Cardiac muscle cell (in vitro differentiated cells and primary cell): ENCODE measurements at regions not wholly inside any gene's neighbourhood (a gene's known extent, or its start where the extent isn't known, plus 50 kb on each side); places are given as distances from the start of the nearest gene placed in this dataset.

Experiments used
- DNase-seq, 2 donors: peaks; one replicate each; pipeline versions ENCODE4 v3.0.0 to v3.0.0-alpha.2; 2010 to 2017; ENCODE audit warnings: low read depth in 1 of 2, low spot score in 1 of 2
- H3K27ac ChIP-seq: fragments of 200-600 bp; sonication (generic); 2 replicates; pipeline ENCODE4 v1.5.1; 2016
- H3K27me3 ChIP-seq: fragments of 200-600 bp; sonication (generic); 2 replicates; pipeline ENCODE4 v1.6.0; 2016; ENCODE audit warnings: control low read depth
- H3K36me3 ChIP-seq: fragments of 200-600 bp; sonication (generic); 2 replicates; pipeline ENCODE4 v1.5.1; 2016; ENCODE audit warnings: control low read depth
- H3K4me1 ChIP-seq: fragments of 200-600 bp; sonication (generic); 2 replicates; pipeline ENCODE4 v1.8.1; 2017; ENCODE audit warnings: low read depth, mild to moderate bottlenecking, mixed run types
- H3K4me3 ChIP-seq: fragments of 200-600 bp; sonication (generic); 2 replicates; pipeline ENCODE4 v1.5.1; 2016; ENCODE audit warnings: mild to moderate bottlenecking
- H3K9me3 ChIP-seq: fragments of 200-600 bp; sonication (generic); 2 replicates; pipeline ENCODE4 v1.5.1; 2017; ENCODE audit warnings: low read depth, mild to moderate bottlenecking, control low read depth
- TF ChIP-seq, protein P1 (sequence below): IDR thresholded peaks from 2 replicates; pipeline ENCODE4 v1.5.1; 2012; ENCODE audit warnings: low read depth, mild to moderate bottlenecking, low read length

DNA sequence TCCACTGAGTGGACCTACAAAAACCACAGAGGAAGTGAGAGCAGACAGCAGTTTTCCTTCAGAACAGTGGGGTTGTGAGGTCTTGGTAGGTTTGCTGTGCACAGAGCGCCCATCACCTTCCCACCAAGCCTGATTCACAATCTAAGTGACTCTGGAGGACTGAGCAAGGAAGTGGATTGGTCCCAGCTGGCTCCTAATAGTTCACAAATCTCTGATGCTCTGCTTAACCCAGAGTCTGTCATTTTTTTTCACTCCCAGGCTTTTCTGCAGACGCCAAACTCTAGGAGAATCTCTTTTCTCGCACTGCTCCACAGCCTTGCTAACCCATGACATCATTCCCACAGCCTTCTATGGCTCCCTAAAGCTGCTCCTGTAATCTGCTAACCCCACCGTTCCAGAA lies 280.4 kb downstream of the C1D start:
- peak in 1 of 2 donors; percentile 66 for DNase-seq
- H3K9me3 ChIP-seq = no peaks in the 10 kb centered on the region
- TF ChIP-seq, protein P1, sequence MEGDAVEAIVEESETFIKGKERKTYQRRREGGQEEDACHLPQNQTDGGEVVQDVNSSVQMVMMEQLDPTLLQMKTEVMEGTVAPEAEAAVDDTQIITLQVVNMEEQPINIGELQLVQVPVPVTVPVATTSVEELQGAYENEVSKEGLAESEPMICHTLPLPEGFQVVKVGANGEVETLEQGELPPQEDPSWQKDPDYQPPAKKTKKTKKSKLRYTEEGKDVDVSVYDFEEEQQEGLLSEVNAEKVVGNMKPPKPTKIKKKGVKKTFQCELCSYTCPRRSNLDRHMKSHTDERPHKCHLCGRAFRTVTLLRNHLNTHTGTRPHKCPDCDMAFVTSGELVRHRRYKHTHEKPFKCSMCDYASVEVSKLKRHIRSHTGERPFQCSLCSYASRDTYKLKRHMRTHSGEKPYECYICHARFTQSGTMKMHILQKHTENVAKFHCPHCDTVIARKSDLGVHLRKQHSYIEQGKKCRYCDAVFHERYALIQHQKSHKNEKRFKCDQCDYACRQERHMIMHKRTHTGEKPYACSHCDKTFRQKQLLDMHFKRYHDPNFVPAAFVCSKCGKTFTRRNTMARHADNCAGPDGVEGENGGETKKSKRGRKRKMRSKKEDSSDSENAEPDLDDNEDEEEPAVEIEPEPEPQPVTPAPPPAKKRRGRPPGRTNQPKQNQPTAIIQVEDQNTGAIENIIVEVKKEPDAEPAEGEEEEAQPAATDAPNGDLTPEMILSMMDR = no peak

DNA sequence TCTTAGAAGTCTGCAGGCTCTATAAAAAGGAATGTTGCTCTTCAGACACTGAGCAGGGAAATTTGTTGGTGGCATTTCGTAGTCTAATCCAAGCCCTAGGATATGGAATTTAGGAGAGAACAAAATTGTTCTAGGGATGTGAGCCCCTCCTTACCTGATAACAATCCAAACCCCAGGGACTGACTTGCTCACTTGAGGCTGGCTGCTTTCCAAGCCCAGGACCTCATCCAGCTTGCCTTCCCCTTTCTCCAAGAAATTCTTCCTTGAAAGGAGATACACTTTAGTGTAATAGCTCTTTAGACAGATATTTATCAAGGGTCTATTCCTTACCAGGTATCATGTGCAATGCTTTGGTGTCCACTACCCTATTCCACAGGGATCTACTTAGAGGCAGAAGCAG lies 279.8 kb downstream of the C1D start:
- peak in 1 of 2 donors; percentile 13 for DNase-seq
- no peak overlapping the region for H3K4me3 ChIP-seq
- H3K27ac ChIP-seq = no peak overlapping the region
- no peaks in the 10 kb centered on the region for H3K27me3 ChIP-seq
- TF ChIP-seq, protein P1 = no peak
- H3K36me3 ChIP-seq = no peaks in the 10 kb centered on the region
- H3K4me1 ChIP-seq = no peaks in the 10 kb centered on the region
- H3K9me3 ChIP-seq = no peaks in the 10 kb centered on the region

More for the DNA sequence above, 280.4 kb downstream of the C1D start:
- H3K4me3 ChIP-seq = no peak overlapping the region
- H3K36me3 ChIP-seq = no peaks in the 10 kb centered on the region
- no peaks in the 10 kb centered on the region for H3K27me3 ChIP-seq
- no peaks in the 10 kb centered on the region for H3K4me1 ChIP-seq
- no peak overlapping the region for H3K27ac ChIP-seq

DNA sequence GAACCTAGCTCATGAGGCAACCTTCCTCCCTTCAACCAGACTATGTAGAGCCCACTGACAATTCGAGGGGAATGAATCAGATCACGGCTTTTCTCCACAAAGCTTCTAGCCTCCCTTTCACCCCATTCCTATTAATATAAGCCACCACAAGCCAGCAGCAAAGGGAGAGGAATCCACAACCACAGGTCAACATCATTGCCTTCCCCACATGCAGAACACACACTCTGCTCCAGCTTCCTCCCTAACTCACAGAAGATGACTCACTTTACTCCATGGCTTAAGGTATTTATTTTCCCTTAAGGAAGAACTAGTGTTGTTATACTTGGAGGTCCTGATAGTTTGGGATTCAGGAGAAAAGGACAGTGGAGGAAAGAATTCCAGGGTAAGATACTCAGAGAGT lies 272.2 kb downstream of the C1D start:
- TF ChIP-seq, protein P1 = no peak
- no peaks in the 10 kb centered on the region for H3K27me3 ChIP-seq
- no peaks in the 10 kb centered on the region for H3K9me3 ChIP-seq
- H3K36me3 ChIP-seq = no peaks in the 10 kb centered on the region
- H3K4me3 ChIP-seq = no peak overlapping the region
- H3K27ac ChIP-seq = no peak overlapping the region
- no peaks in the 10 kb centered on the region for H3K4me1 ChIP-seq
- peak in 1 of 2 donors; percentile 57 for DNase-seq

DNA sequence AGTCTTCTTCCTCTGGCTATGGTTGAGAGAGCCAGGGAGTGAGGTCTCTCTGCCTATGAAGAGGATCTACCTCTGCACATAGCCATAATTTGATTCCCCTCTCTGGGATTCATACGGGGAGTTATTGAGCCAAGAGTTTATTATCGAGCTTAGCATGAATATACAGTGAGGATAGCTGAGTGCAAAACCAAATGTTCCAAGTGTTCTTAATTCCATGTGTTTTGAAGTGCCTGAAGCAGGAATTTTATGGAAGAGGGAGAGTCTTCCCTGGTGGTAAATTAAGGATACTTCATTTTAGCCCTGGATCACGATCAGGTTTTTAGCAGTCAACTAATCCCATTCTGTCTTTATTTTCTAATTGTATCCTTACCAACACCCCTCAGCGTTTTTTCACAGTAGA lies 270.6 kb downstream of the C1D start:
- Histone ChIP-seq H3K4me3 (no peak overlapping the region), H3K4me1 (no peaks in the 10 kb centered on the region), H3K27me3 (no peaks in the 10 kb centered on the region), H3K27ac (no peak overlapping the region), H3K36me3 (no peaks in the 10 kb centered on the region), H3K9me3 (no peaks in the 10 kb centered on the region)
- no peak for DNase-seq
- TF ChIP-seq, protein P1 = no peak

DNA sequence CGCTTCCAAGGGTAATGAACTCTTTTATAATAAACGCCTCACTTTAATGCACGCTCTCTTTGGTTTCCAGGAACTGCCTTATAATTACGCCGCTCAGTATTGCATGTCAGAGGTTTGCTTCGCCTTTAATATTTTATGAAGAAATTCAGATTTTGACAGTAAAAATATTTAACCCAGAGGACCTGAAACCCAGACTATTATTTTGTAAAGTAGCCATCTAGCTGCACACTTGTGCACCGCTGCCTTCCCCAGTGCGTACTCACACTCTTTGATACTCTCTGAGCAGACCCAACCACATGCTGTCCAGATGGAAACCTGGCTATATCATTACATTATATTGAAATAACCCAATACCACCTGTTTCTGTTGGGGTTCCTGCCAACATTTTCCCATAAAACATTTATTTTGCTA lies 270.1 kb downstream of the C1D start:
- no peaks in the 10 kb centered on the region for H3K9me3 ChIP-seq
- H3K4me1 ChIP-seq = no peaks in the 10 kb centered on the region
- H3K27me3 ChIP-seq = no peaks in the 10 kb centered on the region
- H3K27ac ChIP-seq = no peak overlapping the region
- TF ChIP-seq, protein P1 = no peak
- no peak overlapping the region for H3K4me3 ChIP-seq
- H3K36me3 ChIP-seq = no peaks in the 10 kb centered on the region
- DNase-seq = no peak
